ENCODE measurements at regions not wholly inside any gene's neighbourhood (a gene's known extent, or its start where the extent isn't known, plus 50 kb on each side); places are given as distances from the start of the nearest gene placed in this dataset.

DNA sequence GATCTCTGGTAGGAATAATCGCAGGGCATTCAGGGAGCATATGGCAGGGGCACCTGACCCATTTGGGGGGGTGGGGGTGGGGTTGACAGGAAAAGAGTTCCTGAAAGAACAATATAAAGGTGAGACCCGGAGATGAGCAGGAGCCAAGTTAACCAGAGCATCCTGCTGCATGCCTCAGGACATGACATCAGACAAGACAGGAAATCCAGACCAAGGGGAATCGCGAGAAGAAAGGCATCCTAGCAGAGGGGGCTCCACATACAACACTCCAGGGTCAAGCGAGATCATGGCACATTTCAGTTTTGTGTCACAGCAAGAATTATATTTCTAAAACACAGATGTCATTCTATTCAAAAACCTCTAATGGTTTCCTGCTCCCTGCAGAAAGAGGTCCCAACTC lies 393.1 kb downstream of the COG6 start:
- TF ChIP-seq ESRRA (IDR thresholded peaks at IDR 0.05; ENCODE audit: low read length): no peak
- TF ChIP-seq, protein P1, sequence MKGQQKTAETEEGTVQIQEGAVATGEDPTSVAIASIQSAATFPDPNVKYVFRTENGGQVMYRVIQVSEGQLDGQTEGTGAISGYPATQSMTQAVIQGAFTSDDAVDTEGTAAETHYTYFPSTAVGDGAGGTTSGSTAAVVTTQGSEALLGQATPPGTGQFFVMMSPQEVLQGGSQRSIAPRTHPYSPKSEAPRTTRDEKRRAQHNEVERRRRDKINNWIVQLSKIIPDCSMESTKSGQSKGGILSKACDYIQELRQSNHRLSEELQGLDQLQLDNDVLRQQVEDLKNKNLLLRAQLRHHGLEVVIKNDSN (IDR thresholded peaks at IDR 0.05; ENCODE audit: borderline replicate concordance, extremely low read length, insufficient read depth, low read depth, low read length): no peak
- TF ChIP-seq ZBED1 (IDR thresholded peaks at IDR 0.05; ENCODE audit: borderline replicate concordance): no peak
- TF ChIP-seq HCFC1 (IDR thresholded peaks at IDR 0.05; ENCODE audit: low read length): no peak
